Colonic mucosa (tissue), 4 donors: ENCODE measurements at regions not wholly inside any gene's neighbourhood (a gene's known extent, or its start where the extent isn't known, plus 50 kb on each side); places are given as distances from the start of the nearest gene placed in this dataset.

Experiments
- DNase-seq: peaks from one replicate; pipeline ENCODE4 v3.0.0-alpha.2; 2020
- H3K27ac ChIP-seq: fragments of 200-600 bp; one replicate; pipeline ENCODE4 v1.8.0; 2021
- H3K27me3 ChIP-seq: fragments of 200-600 bp; one replicate; pipeline ENCODE4 v1.8.0; 2021
- H3K36me3 ChIP-seq: fragments of 200-600 bp; one replicate; pipeline ENCODE4 v1.8.0; 2021
- H3K4me1 ChIP-seq: fragments of 200-600 bp; one replicate; pipeline ENCODE4 v1.8.0; 2021; ENCODE audit warnings: mild to moderate bottlenecking
- H3K4me3 ChIP-seq: fragments of 200-600 bp; one replicate; pipeline ENCODE4 v1.8.0; 2021
- H3K9ac ChIP-seq, 2 donors: one replicate each; pipeline ENCODE4 v1.7.0; 2013; ENCODE audit warnings: control low read depth in 2 of 2, low read depth in 2 of 2, low read length in 2 of 2
- H3K9me3 ChIP-seq: fragments of 200-600 bp; one replicate; pipeline ENCODE4 v1.8.0; 2021
- intact Hi-C: fragments of 100-400 bp; cut with DNase I; formaldehyde crosslinking; loops from one replicate; pipeline ENCODE4 v1.14.1; 2022
- TF ChIP-seq, protein P1 (sequence below): fragments of 200-600 bp; IDR thresholded peaks from one replicate; pipeline ENCODE4 v1.8.0; 2022; ENCODE audit warnings: antibody characterized with exemption, mild to moderate bottlenecking
- donor health status: healthy.
- donor health status: DM: no; HTN: no; CAD: no.
- donor health status: DM: no; HTN: no; CAD: no.

DNA sequence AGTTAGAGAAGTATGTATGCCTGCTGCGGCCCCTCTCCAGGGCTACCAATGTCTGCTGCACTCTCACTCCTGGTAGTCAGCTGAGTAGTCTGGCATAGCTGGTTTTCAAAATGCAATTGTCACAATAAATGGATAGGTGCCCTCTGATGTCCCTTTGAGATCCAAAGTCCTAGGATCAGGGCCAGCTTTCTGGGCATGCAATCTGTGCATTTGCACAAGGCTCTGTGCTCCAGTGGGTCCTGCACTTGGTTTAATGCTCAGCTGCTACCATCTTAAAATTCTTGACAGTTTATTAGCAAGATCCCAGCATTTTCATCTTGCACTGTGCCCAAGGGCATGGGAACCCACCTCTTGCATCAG is 233.8 kb downstream of the LTN1 start:
- no peak overlapping the region for H3K4me3 ChIP-seq
- no peaks in the 10 kb centered on the region for H3K36me3 ChIP-seq
- H3K9me3 ChIP-seq: no peaks in the 10 kb centered on the region
- no peak overlapping the region for H3K9ac ChIP-seq
- intact Hi-C loops: no loop called here
- no peaks in the 10 kb centered on the region for H3K27me3 ChIP-seq
- no peak overlapping the region for H3K27ac ChIP-seq
- H3K4me1 ChIP-seq: no peaks in the 10 kb centered on the region
- DNase-seq: no peak
- TF ChIP-seq, protein P1, sequence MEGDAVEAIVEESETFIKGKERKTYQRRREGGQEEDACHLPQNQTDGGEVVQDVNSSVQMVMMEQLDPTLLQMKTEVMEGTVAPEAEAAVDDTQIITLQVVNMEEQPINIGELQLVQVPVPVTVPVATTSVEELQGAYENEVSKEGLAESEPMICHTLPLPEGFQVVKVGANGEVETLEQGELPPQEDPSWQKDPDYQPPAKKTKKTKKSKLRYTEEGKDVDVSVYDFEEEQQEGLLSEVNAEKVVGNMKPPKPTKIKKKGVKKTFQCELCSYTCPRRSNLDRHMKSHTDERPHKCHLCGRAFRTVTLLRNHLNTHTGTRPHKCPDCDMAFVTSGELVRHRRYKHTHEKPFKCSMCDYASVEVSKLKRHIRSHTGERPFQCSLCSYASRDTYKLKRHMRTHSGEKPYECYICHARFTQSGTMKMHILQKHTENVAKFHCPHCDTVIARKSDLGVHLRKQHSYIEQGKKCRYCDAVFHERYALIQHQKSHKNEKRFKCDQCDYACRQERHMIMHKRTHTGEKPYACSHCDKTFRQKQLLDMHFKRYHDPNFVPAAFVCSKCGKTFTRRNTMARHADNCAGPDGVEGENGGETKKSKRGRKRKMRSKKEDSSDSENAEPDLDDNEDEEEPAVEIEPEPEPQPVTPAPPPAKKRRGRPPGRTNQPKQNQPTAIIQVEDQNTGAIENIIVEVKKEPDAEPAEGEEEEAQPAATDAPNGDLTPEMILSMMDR: no peak

DNA sequence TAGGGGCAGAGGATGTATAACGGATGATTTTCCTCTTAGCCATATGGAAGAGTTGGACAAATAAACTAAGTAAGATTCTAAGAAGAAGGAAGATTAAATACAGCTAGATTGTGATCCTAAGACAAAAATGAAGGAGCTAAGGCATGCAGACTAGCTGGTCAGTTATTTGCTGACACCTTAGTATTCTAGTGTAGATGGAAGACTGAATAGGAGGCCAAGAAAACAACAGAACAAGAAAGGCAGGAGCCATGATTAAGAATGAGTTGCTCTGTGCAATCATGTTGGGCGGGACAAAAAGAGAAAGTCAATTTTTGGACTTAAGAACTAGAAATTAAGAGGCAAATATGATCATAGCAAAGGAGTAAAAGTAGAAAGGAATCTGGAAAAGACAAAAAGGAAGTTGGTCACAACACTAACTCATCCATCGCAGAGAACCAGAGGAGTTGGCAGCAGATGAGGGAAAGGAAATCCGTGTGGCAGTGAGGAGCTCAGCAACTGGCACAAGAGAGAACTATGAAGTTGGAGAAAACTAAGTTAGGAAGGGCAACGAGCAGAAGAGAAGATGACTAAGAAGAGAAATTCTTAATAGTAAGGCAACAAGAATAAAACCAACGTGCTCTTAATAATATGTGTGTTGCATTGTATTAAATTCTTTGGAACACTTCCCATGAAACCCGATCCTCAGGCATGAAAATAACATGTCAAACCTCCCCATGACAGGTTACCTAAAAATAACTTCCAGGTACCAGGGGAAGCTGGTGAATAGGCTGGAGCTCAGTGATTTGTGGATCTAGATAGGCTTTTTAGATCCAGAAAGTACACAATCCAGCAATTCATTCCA is 234.4 kb downstream of the LTN1 start:
- Histone ChIP-seq H3K9me3 (no peaks in the 10 kb centered on the region), H3K27me3 (no peaks in the 10 kb centered on the region), H3K27ac (no peak overlapping the region), H3K36me3 (no peaks in the 10 kb centered on the region), H3K9ac (no peak overlapping the region), H3K4me1 (no peaks in the 10 kb centered on the region), H3K4me3 (no peak overlapping the region)
- intact Hi-C loops: no loop called here
- TF ChIP-seq, protein P1: no peak
- no peak for DNase-seq

DNA sequence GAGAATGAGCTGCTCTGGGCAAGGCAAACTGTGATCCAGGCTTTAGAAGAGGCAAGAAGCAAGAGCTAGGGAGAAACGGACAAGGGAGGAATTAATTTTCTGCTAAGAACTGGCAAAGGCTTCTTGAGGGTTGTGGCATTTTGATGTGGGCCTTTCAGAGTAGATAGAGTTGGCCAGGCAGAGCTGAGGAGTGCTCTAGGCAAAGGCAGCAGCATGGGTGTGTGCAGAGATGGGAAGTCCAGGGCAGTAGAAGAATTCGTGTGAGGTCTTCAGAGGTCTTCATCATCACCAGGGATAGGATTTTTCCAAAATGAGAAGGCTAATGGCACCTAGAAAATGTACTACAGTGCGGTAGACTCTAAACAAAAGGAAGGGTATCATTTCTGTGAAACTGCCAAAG is 237.8 kb downstream of the LTN1 start:
- TF ChIP-seq, protein P1: no peak

DNA sequence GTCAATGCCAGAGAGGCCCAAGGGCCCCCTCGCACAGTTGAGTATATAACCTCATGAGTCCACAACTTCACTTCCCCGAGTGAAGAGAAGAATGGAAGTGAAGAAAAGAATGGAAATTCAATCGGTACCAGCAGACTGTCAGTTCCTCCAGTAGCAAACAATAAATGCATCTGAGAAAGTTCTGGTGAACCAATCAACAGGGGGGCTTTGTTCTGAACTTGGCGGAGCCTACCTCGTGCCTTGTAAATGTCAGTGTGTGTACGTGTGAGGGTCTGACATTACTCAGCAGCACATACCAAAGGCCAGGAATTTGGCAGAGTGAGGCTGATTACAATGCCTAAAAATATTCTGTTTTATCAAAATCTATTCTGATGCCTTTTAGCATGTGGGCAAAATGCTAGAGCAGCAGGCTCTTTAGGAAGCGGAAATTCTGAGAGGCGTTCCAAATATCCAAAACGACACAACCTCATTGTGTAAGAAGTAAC is 238.5 kb downstream of the LTN1 start:
- Histone ChIP-seq H3K4me1 (no peaks in the 10 kb centered on the region), H3K9me3 (no peaks in the 10 kb centered on the region), H3K27me3 (no peaks in the 10 kb centered on the region), H3K27ac (no peak overlapping the region), H3K9ac (no peak overlapping the region), H3K4me3 (no peak overlapping the region), H3K36me3 (no peaks in the 10 kb centered on the region)
- intact Hi-C loops: no loop called here
- no peak for DNase-seq
- TF ChIP-seq, protein P1: no peak

More for the DNA sequence above, 237.8 kb downstream of the LTN1 start:
- Histone ChIP-seq H3K27ac (no peak overlapping the region), H3K27me3 (no peaks in the 10 kb centered on the region), H3K4me3 (no peak overlapping the region), H3K9me3 (no peaks in the 10 kb centered on the region), H3K36me3 (no peaks in the 10 kb centered on the region), H3K4me1 (no peaks in the 10 kb centered on the region), H3K9ac (no peak overlapping the region)
- intact Hi-C loops: no loop called here
- DNase-seq: no peak

DNA sequence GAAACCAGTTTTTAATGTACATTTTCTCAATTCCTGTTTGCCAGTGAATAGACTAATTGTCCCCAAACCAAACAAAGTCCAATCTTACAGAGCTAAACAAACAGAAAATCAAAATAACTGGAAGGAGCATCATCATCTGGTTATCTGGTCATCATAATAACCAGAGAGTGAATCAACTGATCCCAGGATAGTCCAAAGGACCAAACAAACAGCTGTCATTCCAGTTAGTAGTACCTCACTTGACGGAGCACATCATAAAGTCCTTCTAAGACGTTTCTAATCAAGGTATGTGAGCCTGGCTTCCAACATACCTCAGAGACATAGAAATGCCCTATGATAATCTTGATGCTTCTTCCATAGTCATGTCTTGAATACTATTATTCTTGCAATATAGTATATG is 240.5 kb downstream of the LTN1 start:
- Histone ChIP-seq H3K36me3 (no peaks in the 10 kb centered on the region), H3K9ac (no peak overlapping the region), H3K4me3 (no peak overlapping the region), H3K27ac (no peak overlapping the region), H3K27me3 (no peaks in the 10 kb centered on the region), H3K9me3 (no peaks in the 10 kb centered on the region), H3K4me1 (no peaks in the 10 kb centered on the region)
- intact Hi-C loops: no loop called here
- no peak for DNase-seq
- TF ChIP-seq, protein P1: no peak
